Renal cortex interstitium (tissue), 11 donors: ENCODE measurements at regions not wholly inside any gene's neighbourhood (a gene's known extent, or its start where the extent isn't known, plus 50 kb on each side); places are given as distances from the start of the nearest gene placed in this dataset.
"Not testable (repeated sequence)": the region's sequence is repeated elsewhere in the genome, so short reads cannot be mapped to it uniquely, and the experiment has no call there.

Experiments
- DNase-seq, 11 donors: peaks; one replicate each; pipeline ENCODE4 v3.0.0-alpha.2; 2013; ENCODE audit warnings: low read depth in 9 of 11, low spot score in 4 of 11; ENCODE audit errors: extremely low read depth in 1 of 11

DNA sequence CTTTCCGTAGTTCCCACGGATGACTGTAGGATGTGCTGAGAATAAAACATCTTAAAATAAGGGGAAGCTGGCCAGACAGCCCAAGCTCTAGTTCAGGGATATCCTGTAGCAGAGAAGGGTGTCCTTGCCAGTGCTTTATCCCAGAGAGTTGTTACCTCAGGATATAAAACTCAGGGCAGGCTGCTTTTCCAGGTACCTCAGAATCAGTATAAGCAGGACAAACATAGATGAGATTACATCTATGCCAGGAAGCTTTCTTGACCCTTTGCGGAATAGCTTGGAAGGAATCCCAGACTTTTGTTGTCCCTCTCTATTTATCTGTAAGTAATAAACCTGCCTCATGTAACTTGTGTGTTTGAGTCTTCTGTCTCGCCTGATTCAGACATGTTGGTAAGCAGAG is 565.7 kb downstream of the PRDM9 start:
- DNase-seq: peak in 1 of 11 donors; percentile 2

DNA sequence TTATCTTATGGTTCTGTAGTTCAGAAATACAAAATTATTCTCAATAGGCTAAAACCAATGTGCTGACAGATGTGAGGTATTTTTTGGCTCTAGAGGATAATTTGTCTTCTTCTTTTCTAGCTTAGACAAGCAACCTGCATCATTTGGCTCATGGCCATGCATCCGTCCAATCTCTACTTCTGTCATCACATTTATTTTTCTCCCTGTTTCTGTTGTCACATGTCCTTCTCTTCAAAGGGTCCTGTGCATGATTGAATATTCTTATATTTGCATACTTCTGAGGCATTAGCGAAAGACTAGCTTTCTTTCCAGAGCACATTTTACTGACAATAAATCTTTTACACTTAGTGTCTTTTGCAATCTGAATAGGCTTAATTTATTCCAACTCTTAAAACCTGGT is 564.7 kb downstream of the CDH10 start:
- DNase-seq: no peak

DNA sequence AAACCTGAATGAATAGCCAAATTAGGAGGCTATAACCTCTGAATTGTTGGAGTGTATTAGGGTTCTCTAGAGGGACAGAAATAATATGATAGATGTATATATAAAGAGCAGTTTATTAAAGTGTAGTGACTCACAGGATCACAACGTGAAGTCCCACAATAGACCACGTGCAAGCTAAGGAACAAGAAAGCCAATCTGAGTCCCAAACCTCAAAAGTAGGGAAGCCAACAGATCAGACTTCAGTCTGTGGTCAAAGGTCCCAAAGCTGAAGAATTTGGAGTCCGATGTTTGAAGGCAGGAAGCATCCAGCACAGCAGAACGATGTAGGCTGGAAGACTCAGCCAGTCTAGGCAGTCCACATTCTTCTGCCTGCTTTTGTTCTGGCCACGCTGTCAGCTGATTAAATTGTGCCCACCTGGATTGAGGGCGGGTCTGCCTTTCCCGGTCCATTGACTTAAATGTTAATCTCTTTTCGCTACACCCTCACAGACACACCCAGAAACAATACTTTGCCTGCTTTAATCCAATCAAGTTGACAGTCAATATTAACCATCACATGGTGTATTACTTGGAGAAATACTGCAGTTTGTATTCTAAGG is 550.6 kb downstream of the CDH10 start:
- DNase-seq: no peak

DNA sequence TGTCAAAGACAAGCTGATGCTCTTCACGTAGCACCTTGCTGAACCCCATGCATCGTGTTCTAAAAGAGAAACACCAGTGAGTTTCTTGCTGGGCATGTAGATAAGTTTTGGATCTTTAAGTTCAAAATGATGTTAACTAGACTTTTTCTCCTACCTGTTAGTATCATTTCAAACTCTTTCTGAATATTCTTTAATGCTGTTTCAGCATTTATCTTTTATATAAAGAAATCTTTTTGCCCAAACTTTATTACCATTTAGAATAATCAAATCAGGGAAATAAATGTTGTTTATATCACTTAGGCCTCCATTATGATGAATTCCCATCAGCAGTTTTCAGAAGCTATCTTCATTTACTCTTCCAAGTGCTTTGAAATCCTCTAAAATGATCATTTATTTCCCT is 542.8 kb downstream of the CDH10 start:
- no peak for DNase-seq

DNA sequence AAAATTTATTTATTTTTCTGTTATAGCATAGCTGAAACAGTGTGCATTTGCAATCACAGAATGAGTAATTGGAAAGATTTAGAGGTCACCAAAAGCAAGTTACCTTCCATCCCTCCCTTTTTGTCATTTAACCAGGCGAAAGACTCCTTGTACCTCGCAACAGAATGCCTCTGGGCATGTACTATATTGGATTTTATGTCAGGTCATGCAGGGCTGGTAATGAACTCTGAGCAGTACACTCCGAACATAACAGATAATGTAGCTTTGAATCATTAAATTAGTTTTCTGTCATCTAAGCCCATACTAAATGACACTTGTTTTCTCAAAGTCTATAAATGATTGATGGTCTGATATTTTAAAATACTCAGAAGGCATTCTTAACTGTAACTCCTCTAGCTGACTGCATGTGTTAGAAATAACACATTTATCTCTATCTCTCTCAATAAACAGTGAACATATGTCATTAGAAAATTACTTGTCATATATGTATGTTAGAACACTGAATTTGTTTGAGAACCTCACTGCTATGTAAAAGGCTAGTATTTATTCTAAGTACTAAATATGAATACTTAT is 541.2 kb downstream of the CDH10 start:
- DNase-seq: no peak

DNA sequence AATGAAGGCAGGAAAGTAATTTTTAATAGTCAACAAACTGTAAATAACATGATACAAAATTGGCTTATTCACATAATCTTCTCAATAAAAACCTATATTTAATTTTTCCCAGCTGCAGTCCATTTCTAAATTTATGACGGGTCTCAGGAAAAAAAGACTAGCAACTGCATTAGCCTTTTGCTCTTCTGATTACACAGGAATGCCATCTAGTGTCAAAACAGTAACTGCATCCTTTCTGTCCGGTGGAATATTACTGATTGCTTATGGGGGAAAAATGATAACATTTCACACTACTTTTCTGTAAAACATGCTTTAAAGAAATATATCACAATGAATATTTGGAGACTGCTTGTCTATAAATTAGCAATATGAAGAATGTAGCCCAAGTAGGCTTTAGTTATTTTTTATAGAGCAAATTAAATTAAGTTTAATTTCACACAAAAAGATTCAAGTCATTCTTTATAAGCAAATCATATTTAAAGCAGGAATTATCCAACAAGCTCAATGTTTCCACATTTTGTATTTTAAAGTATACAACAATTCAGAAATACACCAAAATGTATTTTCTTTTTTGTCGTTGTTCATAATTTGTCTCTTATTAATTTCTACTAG is 534.7 kb downstream of the CDH10 start:
- peak in 4 of 11 donors; percentile 1 to 8 (median 6) for DNase-seq

DNA sequence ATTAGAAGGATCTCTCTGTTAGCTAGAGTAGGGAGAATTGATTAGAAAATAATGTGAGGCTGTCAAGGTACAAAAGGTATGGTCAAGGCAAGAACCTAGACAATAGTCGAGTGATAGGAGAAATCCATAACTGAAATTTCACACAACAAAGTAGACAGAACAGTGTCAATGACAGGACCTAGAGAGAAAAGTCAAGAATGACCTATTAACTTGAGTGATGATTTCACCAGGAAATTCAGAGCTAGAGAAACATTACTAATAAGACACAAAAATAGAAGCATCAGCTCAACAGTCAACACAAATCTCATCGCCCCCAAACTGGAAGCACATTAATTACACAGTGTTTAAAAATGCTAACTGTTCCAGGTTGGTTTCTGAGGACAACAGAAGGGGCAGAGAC is 532.4 kb downstream of the CDH10 start:
- no peak for DNase-seq

DNA sequence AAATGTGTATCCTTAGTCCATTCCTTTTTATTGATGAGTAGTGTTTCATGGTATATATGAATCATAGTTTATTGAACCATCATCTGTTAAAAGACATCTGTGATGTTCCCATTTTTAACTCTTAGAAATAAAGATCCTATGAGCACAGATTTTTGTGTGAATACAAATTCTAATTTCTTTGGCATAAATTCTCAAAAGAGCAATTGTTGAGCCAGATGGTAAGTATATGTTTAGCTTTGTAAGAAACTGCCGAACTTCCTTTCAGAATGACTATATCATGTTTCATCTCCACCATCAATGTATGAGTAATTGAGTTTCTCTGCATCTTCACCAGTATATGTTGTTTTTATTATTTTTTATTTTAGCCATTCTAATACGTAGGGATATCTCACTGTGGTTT is 526.4 kb downstream of the CDH10 start:
- no peak for DNase-seq

DNA sequence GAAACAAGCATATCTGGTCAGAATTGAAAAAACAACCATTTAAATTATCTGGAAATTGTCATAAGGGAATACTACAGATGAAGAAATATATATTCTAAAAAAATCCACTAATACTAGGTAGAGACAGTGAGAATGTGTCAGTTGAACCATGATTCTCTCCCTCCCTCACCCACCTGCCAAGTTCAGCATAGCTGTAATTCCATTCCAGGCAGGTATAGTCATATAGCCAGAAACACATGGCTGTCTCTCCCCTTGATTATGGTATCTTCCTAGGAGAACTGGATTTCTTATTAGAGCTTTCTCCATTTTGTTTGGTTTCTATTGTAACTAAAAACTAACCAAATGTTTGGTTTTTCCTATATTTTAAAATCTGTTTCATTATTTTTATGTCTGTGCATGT is 509.2 kb downstream of the CDH10 start:
- DNase-seq: no peak

DNA sequence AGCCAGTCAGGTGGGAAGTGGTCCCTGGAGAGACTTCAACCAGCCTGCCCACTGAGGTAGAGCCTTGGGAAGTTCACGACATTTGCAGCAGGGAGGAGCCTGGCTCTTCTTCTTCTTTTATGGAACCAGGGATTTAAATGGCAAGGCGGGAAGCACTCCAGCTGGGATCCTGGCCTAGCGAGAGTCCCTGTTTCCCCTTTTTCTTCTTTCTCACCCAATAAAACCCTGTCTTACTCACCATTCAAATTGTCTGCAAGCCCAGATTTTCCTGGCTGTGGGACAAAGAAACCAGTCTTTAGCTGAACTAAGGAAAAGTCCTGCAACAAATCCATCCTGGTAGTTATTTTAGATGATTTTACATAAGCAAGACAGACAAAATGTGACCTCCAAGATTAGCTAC is 503.7 kb downstream of the CDH10 start:
- DNase-seq: no peak

DNA sequence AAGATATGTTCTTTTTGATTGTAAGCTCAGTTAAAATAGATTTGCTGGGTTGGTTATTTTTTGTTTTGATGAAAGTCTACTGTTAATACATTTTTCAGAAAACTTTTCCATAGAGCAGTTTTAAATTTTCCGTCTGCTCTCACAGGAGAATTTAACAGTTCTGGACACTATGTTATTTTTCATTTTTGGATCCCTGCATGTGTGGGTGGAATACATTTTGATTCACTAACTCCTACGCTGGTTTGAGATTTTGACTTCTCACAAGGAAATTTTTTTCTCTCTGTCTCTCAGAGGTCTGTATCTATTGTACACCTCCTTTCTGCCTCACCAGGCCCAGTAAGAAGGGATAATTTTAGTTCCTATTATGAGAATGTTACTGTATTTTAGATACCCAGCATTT is 502.4 kb downstream of the CDH10 start:
- DNase-seq: no peak

DNA sequence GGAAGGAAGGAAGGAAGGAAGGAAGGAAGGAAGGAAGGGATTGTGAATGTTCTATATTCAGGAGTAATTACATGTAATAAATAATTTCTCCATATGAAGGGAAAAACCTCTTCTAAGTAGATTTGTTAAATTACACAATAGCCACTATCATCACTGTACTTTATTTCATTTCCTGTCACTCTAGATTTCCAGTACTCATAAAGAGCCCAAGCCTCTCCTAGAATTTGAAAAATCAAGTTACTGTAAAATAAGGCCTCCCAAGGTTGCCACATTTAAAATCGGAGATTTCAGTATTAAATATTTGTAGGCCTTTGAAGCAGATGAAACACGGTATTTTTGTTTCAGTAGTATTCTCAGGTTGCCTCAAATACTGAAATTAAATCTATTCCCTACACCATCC is 499.0 kb downstream of the CDH10 start:
- no peak for DNase-seq

DNA sequence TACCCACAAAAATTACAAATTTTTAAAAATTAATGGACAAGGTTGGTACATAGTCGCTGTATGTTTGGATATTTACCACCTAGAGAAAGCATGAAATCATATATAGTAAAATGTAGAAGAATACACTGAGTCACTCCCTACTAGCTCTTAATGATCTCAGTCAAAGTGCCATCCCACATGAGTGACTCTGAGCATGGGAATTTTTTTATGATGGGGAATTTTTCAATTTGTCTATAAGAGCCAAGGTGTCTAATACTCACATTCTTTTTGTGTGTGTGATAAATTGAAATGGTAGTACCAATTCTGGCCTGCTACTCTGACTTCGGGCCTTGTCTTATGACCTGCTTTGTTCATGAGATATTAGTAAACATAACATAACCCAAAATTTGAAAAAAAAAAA is 483.2 kb downstream of the CDH10 start:
- DNase-seq: no peak

DNA sequence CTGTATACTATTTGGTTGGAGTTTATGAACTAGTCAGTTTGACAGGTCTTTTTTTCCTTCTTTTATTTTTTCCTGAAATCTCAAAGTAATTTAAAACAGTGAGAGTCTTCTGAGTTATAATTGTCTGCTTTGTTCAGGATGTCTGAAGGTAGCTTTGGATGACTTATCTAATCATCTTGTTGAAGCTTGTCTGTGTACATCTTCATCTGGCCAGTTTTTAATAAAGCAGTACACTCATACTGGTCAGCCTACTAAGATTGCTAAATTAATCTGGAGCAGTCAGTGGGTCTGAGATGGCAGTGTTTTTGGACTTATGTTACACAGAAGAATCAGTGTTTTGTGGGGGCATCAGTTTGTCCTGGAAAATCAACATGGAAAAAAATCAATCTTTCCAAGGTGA is 482.4 kb downstream of the CDH10 start:
- DNase-seq: no peak

DNA sequence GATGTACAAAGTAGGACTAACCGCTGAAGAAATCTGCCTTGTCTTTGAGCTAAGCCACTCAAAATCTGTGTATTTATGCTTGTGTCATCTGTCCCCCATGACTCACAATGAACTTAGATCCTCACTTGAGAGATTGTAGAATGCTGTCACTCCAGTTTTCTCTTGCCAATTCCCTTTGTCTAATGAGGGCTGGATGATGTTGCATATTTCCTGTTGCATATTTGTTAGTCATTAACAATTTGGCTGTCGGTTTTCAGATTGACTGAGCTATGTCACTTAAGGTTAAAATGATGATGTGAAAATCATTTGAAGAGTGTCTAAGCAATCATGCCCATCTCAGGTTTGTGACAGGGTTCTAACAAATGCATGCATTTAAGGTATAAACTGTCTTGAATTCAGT is 481.7 kb downstream of the CDH10 start:
- no peak for DNase-seq

DNA sequence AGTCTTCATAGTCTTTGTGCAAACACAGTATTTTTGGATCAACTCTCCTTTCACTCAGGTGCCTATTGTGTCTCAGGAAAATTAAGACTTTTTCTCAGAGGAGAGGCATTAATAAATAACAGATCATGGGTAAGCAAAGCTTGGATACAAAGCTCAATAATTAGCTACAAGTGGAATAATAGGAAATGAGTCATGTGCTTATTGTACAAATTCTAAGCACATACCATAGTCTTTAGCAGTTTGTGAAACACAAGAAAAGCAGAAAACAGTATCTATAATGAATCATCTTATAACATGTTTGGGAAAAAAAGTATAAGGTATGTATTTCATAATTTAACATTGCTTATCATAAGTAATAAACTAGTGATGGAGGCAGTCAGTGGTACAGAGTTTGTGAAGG is 477.0 kb downstream of the CDH10 start:
- DNase-seq: no peak

DNA sequence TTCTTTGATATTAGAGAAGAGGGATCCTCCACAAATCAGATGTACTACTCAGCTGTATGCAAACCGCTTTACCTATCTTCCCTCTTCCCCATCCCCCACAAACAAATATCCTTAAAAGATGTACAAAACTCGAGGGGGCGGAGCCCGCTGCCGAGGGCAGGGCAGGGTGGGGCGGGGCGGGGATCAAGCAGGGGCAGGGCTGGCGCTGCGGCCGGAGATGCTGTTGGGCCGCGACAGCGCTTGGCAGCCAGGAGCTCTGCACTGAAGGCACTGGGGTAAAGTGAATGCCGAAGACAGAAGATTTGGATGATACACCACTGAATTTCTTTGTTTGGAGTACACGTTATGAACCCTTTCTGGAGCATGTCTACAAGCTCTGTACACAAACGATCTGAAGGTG is 474.8 kb downstream of the CDH10 start:
- no peak for DNase-seq

DNA sequence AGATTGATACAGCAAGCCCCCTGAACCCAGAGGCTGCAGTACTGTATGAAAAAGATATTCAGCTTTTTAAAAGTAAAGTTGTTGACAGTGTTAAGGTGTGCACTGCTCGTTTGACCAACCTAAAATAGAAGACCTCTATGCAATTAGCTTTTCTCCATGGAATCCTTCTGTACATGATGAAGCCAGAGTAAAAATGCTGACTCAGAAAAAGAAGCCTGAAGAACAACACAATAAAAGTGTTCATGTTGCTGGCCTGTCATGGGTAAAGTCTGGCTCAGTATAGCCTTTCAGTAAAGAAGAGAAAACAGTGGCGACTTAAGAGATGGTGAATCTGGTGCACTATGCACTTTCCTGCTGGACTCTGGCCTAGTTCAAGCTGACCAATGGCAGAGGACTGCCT is 473.8 kb downstream of the CDH10 start:
- DNase-seq: not testable (repeated sequence)

DNA sequence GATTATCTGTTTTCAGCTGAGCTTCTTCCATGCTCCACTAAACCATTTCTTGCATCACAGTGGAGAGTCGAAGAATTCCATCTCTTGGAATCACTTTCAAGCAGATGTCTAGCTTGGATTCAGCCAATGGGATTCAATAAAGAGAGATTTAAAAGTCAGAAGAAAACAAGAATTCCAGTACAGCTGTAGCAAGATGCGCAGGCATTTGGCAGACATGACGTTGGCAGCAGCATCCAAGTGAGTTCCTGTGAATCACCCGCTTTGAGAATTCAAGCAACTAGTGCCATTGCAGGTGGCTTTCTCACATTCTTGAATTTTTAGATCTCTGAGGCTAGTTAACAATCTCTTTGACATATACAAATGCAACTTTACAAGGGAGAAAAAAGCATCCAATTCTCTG is 467.0 kb downstream of the CDH10 start:
- no peak for DNase-seq

DNA sequence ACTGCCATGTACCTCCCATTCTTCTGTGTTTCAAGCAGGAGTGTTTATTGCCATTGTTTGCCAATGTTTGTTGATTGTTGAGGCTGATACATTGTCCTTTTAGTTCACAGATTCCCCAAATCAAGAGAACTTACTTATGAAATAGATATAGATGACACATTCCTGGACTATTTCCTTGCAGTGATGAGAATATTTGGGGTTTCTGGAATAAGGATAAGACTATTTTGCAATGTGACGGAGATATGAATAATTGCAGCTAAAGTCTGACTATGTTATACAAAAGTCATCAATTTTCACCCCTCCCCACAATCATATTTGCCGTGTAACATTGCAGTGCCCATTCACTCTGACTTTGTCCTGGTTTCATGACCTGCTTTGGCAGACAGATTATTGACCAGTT is 460.8 kb downstream of the CDH10 start:
- no peak for DNase-seq
